ENCODE measurements at regions not wholly inside any gene's neighbourhood (a gene's known extent, or its start where the extent isn't known, plus 50 kb on each side); places are given as distances from the start of the nearest gene placed in this dataset.

- TF ChIP-seq, protein P1, sequence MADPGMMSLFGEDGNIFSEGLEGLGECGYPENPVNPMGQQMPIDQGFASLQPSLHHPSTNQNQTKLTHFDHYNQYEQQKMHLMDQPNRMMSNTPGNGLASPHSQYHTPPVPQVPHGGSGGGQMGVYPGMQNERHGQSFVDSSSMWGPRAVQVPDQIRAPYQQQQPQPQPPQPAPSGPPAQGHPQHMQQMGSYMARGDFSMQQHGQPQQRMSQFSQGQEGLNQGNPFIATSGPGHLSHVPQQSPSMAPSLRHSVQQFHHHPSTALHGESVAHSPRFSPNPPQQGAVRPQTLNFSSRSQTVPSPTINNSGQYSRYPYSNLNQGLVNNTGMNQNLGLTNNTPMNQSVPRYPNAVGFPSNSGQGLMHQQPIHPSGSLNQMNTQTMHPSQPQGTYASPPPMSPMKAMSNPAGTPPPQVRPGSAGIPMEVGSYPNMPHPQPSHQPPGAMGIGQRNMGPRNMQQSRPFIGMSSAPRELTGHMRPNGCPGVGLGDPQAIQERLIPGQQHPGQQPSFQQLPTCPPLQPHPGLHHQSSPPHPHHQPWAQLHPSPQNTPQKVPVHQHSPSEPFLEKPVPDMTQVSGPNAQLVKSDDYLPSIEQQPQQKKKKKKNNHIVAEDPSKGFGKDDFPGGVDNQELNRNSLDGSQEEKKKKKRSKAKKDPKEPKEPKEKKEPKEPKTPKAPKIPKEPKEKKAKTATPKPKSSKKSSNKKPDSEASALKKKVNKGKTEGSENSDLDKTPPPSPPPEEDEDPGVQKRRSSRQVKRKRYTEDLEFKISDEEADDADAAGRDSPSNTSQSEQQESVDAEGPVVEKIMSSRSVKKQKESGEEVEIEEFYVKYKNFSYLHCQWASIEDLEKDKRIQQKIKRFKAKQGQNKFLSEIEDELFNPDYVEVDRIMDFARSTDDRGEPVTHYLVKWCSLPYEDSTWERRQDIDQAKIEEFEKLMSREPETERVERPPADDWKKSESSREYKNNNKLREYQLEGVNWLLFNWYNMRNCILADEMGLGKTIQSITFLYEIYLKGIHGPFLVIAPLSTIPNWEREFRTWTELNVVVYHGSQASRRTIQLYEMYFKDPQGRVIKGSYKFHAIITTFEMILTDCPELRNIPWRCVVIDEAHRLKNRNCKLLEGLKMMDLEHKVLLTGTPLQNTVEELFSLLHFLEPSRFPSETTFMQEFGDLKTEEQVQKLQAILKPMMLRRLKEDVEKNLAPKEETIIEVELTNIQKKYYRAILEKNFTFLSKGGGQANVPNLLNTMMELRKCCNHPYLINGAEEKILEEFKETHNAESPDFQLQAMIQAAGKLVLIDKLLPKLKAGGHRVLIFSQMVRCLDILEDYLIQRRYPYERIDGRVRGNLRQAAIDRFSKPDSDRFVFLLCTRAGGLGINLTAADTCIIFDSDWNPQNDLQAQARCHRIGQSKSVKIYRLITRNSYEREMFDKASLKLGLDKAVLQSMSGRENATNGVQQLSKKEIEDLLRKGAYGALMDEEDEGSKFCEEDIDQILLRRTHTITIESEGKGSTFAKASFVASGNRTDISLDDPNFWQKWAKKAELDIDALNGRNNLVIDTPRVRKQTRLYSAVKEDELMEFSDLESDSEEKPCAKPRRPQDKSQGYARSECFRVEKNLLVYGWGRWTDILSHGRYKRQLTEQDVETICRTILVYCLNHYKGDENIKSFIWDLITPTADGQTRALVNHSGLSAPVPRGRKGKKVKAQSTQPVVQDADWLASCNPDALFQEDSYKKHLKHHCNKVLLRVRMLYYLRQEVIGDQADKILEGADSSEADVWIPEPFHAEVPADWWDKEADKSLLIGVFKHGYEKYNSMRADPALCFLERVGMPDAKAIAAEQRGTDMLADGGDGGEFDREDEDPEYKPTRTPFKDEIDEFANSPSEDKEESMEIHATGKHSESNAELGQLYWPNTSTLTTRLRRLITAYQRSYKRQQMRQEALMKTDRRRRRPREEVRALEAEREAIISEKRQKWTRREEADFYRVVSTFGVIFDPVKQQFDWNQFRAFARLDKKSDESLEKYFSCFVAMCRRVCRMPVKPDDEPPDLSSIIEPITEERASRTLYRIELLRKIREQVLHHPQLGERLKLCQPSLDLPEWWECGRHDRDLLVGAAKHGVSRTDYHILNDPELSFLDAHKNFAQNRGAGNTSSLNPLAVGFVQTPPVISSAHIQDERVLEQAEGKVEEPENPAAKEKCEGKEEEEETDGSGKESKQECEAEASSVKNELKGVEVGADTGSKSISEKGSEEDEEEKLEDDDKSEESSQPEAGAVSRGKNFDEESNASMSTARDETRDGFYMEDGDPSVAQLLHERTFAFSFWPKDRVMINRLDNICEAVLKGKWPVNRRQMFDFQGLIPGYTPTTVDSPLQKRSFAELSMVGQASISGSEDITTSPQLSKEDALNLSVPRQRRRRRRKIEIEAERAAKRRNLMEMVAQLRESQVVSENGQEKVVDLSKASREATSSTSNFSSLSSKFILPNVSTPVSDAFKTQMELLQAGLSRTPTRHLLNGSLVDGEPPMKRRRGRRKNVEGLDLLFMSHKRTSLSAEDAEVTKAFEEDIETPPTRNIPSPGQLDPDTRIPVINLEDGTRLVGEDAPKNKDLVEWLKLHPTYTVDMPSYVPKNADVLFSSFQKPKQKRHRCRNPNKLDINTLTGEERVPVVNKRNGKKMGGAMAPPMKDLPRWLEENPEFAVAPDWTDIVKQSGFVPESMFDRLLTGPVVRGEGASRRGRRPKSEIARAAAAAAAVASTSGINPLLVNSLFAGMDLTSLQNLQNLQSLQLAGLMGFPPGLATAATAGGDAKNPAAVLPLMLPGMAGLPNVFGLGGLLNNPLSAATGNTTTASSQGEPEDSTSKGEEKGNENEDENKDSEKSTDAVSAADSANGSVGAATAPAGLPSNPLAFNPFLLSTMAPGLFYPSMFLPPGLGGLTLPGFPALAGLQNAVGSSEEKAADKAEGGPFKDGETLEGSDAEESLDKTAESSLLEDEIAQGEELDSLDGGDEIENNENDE (IDR thresholded peaks at IDR 0.05; ENCODE audit: insufficient replicate concordance, low read length), result no peak
- TF ChIP-seq ZNF274 (IDR thresholded peaks at IDR 0.05; ENCODE audit: borderline replicate concordance, extremely low read depth, low read length), result no peak
- no peak for TF ChIP-seq SP2 (IDR thresholded peaks at IDR 0.05; ENCODE audit: low read length)
- TF ChIP-seq POU5F1 (IDR thresholded peaks at IDR 0.05; ENCODE audit: low read depth, low read length), result no peak
- TF ChIP-seq EP300 (IDR thresholded peaks at IDR 0.05; ENCODE audit: borderline replicate concordance in 1 of 2, low read depth in 2 of 2, low read length in 2 of 2), result no peak
- TF ChIP-seq SAP30 (IDR thresholded peaks at IDR 0.05; ENCODE audit: insufficient read depth, insufficient replicate concordance, low read length), result no peak
- no peak for TF ChIP-seq BCL11A (IDR thresholded peaks at IDR 0.05; ENCODE audit: low read depth in 2 of 2, low read length in 2 of 2)
- TF ChIP-seq, protein P2, sequence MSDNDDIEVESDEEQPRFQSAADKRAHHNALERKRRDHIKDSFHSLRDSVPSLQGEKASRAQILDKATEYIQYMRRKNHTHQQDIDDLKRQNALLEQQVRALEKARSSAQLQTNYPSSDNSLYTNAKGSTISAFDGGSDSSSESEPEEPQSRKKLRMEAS (IDR thresholded peaks at IDR 0.05), result no peak
These were observed 389.9 kb upstream of the ANXA10 start (continued) for GRCh38 chr4:167702391-167702790.
